ENCODE measurements at regions not wholly inside any gene's neighbourhood (a gene's known extent, or its start where the extent isn't known, plus 50 kb on each side); places are given as distances from the start of the nearest gene placed in this dataset.

- WGBS, 4 donors, result 49 to 77% (median 63%) methylated on average over 2 of the region's 2 CpGs
- DNase-seq, result no peak
- Histone ChIP-seq H3K4me3 (no peak overlapping the region), H3K36me3 (replicated peaks in 1 of 2) (no peaks in the 10 kb centered on the region), H3K4me1 (replicated peaks in 1 of 2) (no peaks in the 10 kb centered on the region), H3K27me3 (no peaks in the 10 kb centered on the region), H3K27ac (no peak overlapping the region), H3K9me3 (replicated peaks in 1 of 3) (peaks cover 0 to 4% (median 0%) of the 10 kb centered on the region in 3 donors)
- TF ChIP-seq POLR2A (IDR thresholded peaks at IDR 0.05) (no peak), CTCF (IDR thresholded peaks at IDR 0.05) (no peak)
- intact Hi-C loops (cut with DNase I), result no loop called here
Observed at GRCh38 chr14:82546401-82546800, 1012.7 kb upstream of the SEL1L start.

- Histone ChIP-seq H3K4me1 (replicated peaks in 1 of 2) (no peaks in the 10 kb centered on the region), H3K36me3 (replicated peaks in 1 of 2) (no peaks in the 10 kb centered on the region), H3K9me3 (replicated peaks in 1 of 3) (no peaks in the 10 kb centered on the region), H3K27ac (no peak overlapping the region), H3K4me3 (no peak overlapping the region), H3K27me3 (no peaks in the 10 kb centered on the region)
- WGBS, 4 donors, result 45 to 50% (median 48%) methylated on average over 9 of the region's 9 CpGs
- peak in 1 of 7 donors; percentile 1 for DNase-seq
- TF ChIP-seq POLR2A (IDR thresholded peaks at IDR 0.05) (no peak), CTCF (IDR thresholded peaks at IDR 0.05) (no peak)
- intact Hi-C loops (cut with DNase I), result no loop called here
Observed at GRCh38 chr14:82549306-82549990, 1015.8 kb upstream of the SEL1L start.

GRCh38 chr14:82562881-82563280 is 1029.2 kb upstream of the SEL1L start:
- H3K9me3 ChIP-seq (replicated peaks in 1 of 3), result no peaks in the 10 kb centered on the region
- intact Hi-C loops (cut with DNase I), result no loop called here
- H3K4me1 ChIP-seq (replicated peaks in 1 of 2), result peaks cover 5 to 6% of the 10 kb centered on the region in 2 donors
- no peak overlapping the region for H3K4me3 ChIP-seq
- 78 to 85% (median 82%) methylated on average over 2 of the region's 2 CpGs for WGBS, 4 donors
- no peak overlapping the region for H3K27ac ChIP-seq
- H3K36me3 ChIP-seq (replicated peaks in 1 of 2), result no peaks in the 10 kb centered on the region
- H3K27me3 ChIP-seq, result no peaks in the 10 kb centered on the region
- TF ChIP-seq CTCF (IDR thresholded peaks at IDR 0.05), result no peak
- no peak for TF ChIP-seq POLR2A (IDR thresholded peaks at IDR 0.05)
- no peak for DNase-seq

GRCh38 chr14:82565825-82566224 is 1032.2 kb upstream of the SEL1L start:
- Histone ChIP-seq H3K4me1 (replicated peaks in 1 of 2) (peaks cover 9 to 10% of the 10 kb centered on the region in 2 donors), H3K9me3 (replicated peaks in 1 of 3) (no peaks in the 10 kb centered on the region), H3K27me3 (no peaks in the 10 kb centered on the region), H3K36me3 (replicated peaks in 1 of 2) (no peaks in the 10 kb centered on the region), H3K27ac (no peak overlapping the region), H3K4me3 (no peak overlapping the region)
- WGBS, 4 donors, result 76 to 89% (median 82%) methylated on average over 1 of the region's 1 CpG
- no peak for DNase-seq
- TF ChIP-seq POLR2A (IDR thresholded peaks at IDR 0.05), result no peak
- TF ChIP-seq CTCF (IDR thresholded peaks at IDR 0.05), result no peak
- intact Hi-C loops (cut with DNase I), result no loop called here
